ENCODE measurements at regions not wholly inside any gene's neighbourhood (a gene's known extent, or its start where the extent isn't known, plus 50 kb on each side); places are given as distances from the start of the nearest gene placed in this dataset.

DNA sequence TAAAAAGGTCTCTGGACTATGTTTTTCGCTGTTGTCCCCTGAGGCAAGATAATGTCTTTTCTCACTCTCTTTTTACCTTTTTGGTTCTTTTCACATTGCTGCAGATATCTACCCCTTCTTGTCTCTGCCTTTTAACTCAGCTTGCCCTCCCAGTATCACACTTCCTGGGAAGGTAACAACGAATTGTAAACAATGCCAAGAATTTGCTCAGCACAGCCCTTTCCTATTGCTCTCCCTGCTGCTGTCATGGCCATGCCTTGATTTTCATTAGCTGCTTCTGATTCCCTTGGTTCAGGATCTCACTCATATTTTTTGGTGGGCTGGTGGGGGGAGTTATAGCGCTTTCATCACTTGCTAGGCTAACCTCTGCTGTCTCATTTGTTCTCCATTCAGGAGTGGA, 123.1 kb upstream of the DPH6 start:
- H3K27ac Mint-ChIP-seq: no peak overlapping the region
- H3K4me1 Mint-ChIP-seq (ENCODE audit: low read depth): peaks cover 18% of the 10 kb centered on the region
- ChIA-PET CTCF (no interaction called here), POLR2A (no interaction called here)
- H3K27me3 Mint-ChIP-seq: peaks cover 10% of the 10 kb centered on the region
- H3K9me3 Mint-ChIP-seq: no peaks in the 10 kb centered on the region
- no peaks in the 10 kb centered on the region for H3K36me3 Mint-ChIP-seq
- intact Hi-C loops (cut with micrococcal nuclease): no loop called here
- no peak for DNase-seq
- no peak overlapping the region for H3K4me3 Mint-ChIP-seq

DNA sequence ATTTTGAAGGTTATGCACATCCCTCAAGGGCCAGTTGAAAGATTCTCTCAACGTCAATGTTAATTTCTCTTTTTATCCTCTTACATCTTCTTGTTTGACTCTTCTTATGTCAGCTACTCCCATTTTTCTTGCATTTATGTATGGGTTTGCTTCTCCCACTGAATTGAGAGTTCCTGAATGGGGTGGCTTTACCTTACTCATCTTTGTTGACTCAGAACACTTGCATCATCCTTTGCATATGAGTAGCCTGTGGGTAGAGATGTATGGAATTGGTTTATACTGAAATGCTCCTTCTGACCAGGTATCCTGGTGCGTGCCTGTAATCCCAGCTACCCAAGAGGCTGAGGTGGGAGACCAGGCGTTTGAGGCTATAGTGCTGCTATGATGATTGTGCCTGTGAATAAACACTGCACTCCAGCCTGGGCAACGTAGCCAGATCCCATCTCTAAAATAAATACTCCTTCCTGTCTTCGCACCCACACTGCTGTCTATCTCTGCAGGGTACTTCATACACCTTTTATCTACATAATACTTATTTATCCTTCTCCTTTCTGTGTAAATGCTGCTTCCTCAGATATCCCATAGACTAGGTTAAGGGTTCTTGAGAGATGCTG, 123.6 kb upstream of the DPH6 start:
- no peaks in the 10 kb centered on the region for H3K9me3 Mint-ChIP-seq
- ChIA-PET CTCF (no interaction called here), POLR2A (no interaction called here)
- peaks cover 10% of the 10 kb centered on the region for H3K27me3 Mint-ChIP-seq
- DNase-seq: no peak
- intact Hi-C loops (cut with micrococcal nuclease): no loop called here
- H3K4me3 Mint-ChIP-seq: no peak overlapping the region
- no peaks in the 10 kb centered on the region for H3K36me3 Mint-ChIP-seq
- H3K4me1 Mint-ChIP-seq (ENCODE audit: low read depth): peaks cover 18% of the 10 kb centered on the region
- no peak overlapping the region for H3K27ac Mint-ChIP-seq

DNA sequence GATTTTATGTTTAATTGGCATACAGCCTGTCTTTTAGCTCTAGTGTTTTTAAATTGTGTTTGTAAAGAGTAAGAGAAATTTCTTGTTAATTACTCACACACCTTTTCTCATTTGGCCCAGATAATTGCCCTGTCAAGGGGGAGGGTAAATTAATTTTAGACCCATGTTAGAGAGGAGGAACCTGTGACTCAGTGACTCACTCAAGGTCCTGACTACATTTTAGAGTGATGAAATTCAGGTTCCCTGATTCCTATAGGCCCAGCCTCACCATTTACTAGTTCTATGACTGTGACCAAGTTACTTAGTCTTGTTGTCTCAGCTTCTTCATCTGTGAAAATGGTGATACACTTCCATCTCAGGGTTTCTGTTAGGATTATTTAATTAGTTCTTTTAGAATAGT, 125.2 kb upstream of the DPH6 start:
- CTCF ChIA-PET: no interaction called here
- no peak overlapping the region for H3K27ac Mint-ChIP-seq
- intact Hi-C loops (cut with micrococcal nuclease): no loop called here
- H3K36me3 Mint-ChIP-seq: no peaks in the 10 kb centered on the region
- no peak overlapping the region for H3K4me3 Mint-ChIP-seq
- peaks cover 20% of the 10 kb centered on the region for H3K4me1 Mint-ChIP-seq (ENCODE audit: low read depth)
- POLR2A ChIA-PET: no interaction called here
- DNase-seq: no peak
- peaks cover 10% of the 10 kb centered on the region for H3K27me3 Mint-ChIP-seq
- H3K9me3 Mint-ChIP-seq: no peaks in the 10 kb centered on the region

DNA sequence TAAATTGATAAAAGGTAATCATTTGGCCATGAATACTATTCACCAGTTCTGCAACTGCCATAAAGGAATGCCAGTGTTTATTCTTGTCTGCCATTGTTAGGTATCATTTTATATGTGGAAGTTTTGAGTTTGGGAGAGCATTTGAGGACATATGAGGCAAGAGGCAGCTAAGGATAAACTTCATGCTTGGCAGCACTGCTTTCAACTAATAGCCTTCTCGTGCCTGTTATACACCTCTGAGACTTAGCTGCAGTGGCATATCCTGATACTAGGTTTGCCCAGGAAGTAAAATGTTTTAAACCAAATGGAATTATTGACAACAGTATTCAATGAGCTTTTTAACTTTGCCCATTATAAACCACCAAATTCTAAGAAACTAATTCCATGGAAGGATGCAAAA, 126.0 kb upstream of the DPH6 start:
- H3K27ac Mint-ChIP-seq: no peak overlapping the region
- no peak overlapping the region for H3K4me3 Mint-ChIP-seq
- DNase-seq: no peak
- peaks cover 10% of the 10 kb centered on the region for H3K27me3 Mint-ChIP-seq
- peaks cover 16% of the 10 kb centered on the region for H3K4me1 Mint-ChIP-seq (ENCODE audit: low read depth)
- H3K9me3 Mint-ChIP-seq: no peaks in the 10 kb centered on the region
- H3K36me3 Mint-ChIP-seq: no peaks in the 10 kb centered on the region
- CTCF ChIA-PET: no interaction called here
- intact Hi-C loops (cut with micrococcal nuclease): loop anchor here (2.0 kb wide), 2 partner anchors 125 to 677 kb away; partner anchors contain the start of gene DPH6
- POLR2A ChIA-PET: no interaction called here

DNA sequence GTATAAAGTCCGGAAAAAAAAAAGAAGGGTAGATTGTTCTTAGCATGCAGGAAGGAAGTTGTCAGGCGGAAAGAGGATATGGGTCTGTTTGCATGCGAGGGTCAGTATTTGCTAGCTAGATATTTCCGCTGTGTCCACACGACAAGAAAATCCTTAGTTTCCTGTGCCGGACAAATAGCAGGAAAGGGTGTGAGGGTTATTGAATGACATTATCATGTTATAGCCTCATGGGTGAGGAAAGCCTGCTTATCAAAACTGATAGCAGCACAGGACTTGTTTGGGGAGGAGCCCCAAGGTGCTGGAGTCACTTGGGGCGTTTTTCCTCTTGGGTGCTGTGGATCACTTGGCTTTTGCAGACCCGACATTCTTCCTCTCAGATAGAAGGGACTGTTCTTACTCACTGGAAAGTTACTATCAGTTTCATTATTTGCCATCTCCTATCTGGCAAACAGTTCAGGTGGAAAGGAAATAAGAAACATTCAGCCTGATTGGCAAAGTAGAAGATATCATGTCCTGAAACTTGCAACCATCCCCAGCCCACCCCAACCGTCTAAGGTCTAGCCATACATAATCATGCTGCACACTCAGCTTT, 127.2 kb upstream of the DPH6 start:
- intact Hi-C loops (cut with micrococcal nuclease): loop anchor here (1.0 to 2.0 kb wide), 3 partner anchors 16 to 678 kb away; partner anchors contain the start of gene DPH6
- Mint-ChIP-seq H3K36me3 (no peaks in the 10 kb centered on the region), H3K4me1 (ENCODE audit: low read depth) (peaks cover 12% of the 10 kb centered on the region), H3K9me3 (no peaks in the 10 kb centered on the region), H3K4me3 (no peak overlapping the region), H3K27ac (no peak overlapping the region), H3K27me3 (peaks cover 10% of the 10 kb centered on the region)
- DNase-seq: peak; percentile 32
- CTCF ChIA-PET: no interaction called here
- POLR2A ChIA-PET: no interaction called here

DNA sequence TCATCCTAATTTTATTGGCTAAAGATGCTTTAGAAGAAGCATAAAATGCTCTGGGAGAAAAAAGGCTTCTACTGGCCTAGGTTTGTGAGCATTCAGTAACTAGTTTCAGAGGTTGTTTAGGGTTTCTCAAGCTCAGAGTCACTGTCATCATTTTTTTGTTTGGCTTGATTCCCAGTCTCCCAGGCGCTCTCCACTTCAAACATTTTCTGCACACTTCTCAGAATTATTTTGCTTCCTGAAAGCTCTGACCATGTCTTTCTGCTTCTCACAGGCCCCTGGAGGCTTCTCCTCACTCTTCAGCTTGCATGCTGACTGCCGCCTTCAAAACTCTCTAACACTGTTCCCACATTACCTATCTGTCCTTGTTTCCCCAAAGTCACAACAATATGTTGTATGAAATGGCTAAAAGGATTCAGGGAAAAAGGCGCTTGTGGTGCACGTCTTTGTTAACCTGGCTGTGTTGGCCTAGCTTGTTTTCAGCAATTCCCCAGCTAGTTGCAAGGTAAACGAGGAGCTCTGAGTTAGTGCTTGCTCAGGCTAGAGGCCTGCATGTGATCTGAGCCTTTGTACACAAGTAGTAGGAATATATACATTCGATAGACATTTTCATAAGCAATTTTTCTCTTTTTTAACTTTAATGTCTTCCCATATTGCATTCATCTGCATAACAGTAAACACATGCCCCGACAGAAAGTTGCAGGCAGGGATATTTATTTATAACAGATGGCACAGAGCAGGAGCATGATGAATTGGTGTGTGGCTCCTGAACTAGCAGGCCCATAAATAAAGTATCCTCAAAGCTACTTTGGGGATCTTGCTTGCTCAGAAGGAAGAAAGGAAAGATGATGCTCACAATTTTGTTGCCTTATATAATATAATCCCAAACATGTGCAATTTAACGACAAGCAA, 129.2 kb upstream of the DPH6 start:
- no peaks in the 10 kb centered on the region for H3K9me3 Mint-ChIP-seq
- intact Hi-C loops (cut with micrococcal nuclease): no loop called here
- H3K27ac Mint-ChIP-seq: no peak overlapping the region
- H3K4me3 Mint-ChIP-seq: no peak overlapping the region
- POLR2A ChIA-PET: no interaction called here
- CTCF ChIA-PET: no interaction called here
- H3K36me3 Mint-ChIP-seq: no peaks in the 10 kb centered on the region
- peaks cover 12% of the 10 kb centered on the region for H3K4me1 Mint-ChIP-seq (ENCODE audit: low read depth)
- no peak for DNase-seq
- peaks cover 6% of the 10 kb centered on the region for H3K27me3 Mint-ChIP-seq

DNA sequence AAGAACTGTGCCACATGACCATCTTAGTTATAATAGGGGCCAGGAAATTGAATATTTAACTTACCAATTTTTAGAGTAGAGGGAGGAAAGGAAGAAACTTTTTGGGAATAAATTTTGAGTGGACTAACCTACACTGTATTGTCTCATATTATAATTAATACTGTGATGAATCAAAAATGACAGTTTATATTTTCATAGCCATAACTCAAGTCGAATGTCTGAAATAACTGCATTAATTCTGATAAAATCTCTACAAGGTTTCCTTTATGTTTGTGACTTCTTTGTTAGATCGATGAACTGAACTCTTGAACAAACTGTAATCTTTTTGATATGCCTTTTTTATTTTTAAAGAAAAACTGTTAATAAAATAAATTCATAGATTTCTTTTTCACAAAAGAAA, 132.8 kb upstream of the DPH6 start:
- Mint-ChIP-seq H3K27me3 (peaks cover 2% of the 10 kb centered on the region), H3K36me3 (no peaks in the 10 kb centered on the region), H3K27ac (no peak overlapping the region), H3K9me3 (no peaks in the 10 kb centered on the region), H3K4me3 (no peak overlapping the region), H3K4me1 (ENCODE audit: low read depth) (peaks cover 3% of the 10 kb centered on the region)
- CTCF ChIA-PET: no interaction called here
- POLR2A ChIA-PET: no interaction called here
- intact Hi-C loops (cut with micrococcal nuclease): no loop called here
- no peak for DNase-seq

DNA sequence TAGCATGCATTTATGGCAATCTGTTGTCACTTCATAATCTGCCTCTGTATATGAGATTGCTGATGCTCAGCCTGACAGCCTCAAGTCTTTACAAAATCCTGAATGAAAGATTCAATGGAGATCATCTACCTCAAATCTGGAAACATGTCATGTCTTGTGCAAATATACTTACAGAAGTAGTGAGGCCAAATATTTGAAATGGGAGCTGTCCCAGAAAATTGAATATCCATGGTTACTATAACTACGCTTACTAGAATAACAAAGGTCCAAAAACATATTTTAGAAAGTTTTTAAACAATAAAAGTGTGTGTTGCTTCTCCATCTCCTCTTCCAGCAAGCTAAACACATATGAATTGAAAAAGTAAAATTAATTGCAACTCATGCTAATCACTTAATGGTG, 133.2 kb upstream of the DPH6 start:
- Mint-ChIP-seq H3K27ac (no peak overlapping the region), H3K36me3 (no peaks in the 10 kb centered on the region), H3K27me3 (peaks cover 2% of the 10 kb centered on the region), H3K4me1 (ENCODE audit: low read depth) (peaks cover 3% of the 10 kb centered on the region), H3K9me3 (no peaks in the 10 kb centered on the region), H3K4me3 (no peak overlapping the region)
- POLR2A ChIA-PET: no interaction called here
- CTCF ChIA-PET: no interaction called here
- DNase-seq: no peak
- intact Hi-C loops (cut with micrococcal nuclease): no loop called here

DNA sequence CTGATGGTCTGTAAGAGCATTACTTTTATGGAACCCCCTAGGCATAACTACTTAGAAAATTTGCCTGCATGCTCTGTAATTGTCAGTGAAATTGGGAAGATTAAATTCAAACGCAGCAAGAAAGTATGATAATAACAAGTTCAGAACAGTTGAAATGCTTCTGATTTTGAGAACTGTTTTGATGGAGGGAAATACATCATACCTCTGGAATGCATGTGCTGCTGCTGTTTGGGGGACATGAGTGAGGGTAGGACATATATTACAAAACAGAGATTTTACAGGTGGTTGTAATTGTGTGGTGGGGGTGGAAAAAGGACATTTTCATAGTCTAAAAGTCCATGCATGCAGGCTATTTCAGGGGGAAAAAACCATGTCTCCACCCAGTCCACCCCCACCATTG, 135.0 kb upstream of the DPH6 start:
- no peaks in the 10 kb centered on the region for H3K36me3 Mint-ChIP-seq
- ChIA-PET POLR2A (no interaction called here), CTCF (no interaction called here)
- intact Hi-C loops (cut with micrococcal nuclease): no loop called here
- DNase-seq: no peak
- H3K4me1 Mint-ChIP-seq (ENCODE audit: low read depth): no peaks in the 10 kb centered on the region
- H3K9me3 Mint-ChIP-seq: no peaks in the 10 kb centered on the region
- no peak overlapping the region for H3K4me3 Mint-ChIP-seq
- H3K27ac Mint-ChIP-seq: no peak overlapping the region
- peaks cover 2% of the 10 kb centered on the region for H3K27me3 Mint-ChIP-seq

DNA sequence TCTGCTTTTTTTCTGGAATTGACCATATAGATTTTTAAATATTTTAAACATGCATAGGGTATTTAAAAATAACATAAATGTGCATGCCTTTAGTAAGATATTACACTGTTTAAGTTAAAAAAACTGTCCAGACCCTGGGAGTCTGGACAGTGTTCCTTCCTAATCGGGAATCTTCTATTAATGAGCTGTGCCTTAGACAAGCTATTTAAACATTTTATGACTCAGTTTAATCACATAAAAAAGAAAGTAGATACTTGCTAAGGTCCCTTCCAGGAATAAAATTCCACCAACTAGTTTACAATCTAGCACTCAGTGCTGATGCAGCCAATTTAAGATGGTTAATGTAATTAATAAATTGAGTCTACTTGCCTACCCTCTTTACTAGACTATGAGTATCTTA, 140.4 kb upstream of the DPH6 start:
- H3K36me3 Mint-ChIP-seq: no peaks in the 10 kb centered on the region
- ChIA-PET CTCF (no interaction called here), POLR2A (no interaction called here)
- no peak overlapping the region for H3K27ac Mint-ChIP-seq
- no peak overlapping the region for H3K4me3 Mint-ChIP-seq
- H3K9me3 Mint-ChIP-seq: no peaks in the 10 kb centered on the region
- intact Hi-C loops (cut with micrococcal nuclease): no loop called here
- H3K4me1 Mint-ChIP-seq (ENCODE audit: low read depth): no peaks in the 10 kb centered on the region
- peaks cover 10% of the 10 kb centered on the region for H3K27me3 Mint-ChIP-seq
- no peak for DNase-seq

DNA sequence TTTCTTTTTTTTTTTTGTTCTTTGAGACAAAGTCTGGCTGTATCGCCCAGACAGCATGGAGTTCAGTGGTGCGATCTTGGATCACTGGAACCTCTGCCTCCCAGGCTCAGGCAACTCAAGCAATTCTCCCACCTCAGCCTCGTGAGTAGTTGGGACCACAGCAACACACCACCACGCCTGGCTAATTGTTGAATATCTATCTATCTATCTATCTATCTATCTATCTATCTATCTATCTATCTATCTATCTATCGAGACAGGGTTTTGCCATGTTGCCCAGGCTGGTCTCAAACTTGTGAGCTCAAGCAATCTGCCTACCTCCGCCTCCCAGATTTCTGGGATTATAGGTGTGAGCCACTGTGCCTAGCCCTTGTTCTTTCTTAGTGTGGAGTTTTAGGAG, 143.3 kb upstream of the DPH6 start:
- Mint-ChIP-seq H3K36me3 (no peaks in the 10 kb centered on the region), H3K4me3 (no peak overlapping the region), H3K9me3 (no peaks in the 10 kb centered on the region), H3K27me3 (peaks cover 10% of the 10 kb centered on the region), H3K4me1 (ENCODE audit: low read depth) (no peaks in the 10 kb centered on the region), H3K27ac (no peak overlapping the region)
- no peak for DNase-seq
- POLR2A ChIA-PET: no interaction called here
- intact Hi-C loops (cut with micrococcal nuclease): no loop called here
- CTCF ChIA-PET: no interaction called here

DNA sequence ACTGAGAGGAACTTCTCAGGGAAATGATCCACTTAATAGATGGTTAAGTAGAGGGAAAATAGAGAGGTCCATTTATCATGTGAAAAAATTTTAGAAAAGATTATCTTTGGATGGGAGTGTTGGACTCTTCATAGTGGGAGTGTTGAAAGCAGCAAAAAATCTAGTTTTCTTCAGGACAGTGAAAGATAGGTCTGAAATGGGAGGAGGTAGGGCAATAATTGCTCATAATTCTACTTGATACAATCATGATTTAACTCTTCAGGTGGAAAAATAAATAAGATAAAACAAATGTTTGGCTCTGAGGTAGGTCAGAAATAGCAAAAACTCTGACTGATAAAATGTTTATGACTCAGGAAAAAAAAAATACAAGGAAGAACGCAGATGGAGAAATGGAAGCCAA, 144.1 kb upstream of the DPH6 start:
- no peak overlapping the region for H3K4me3 Mint-ChIP-seq
- intact Hi-C loops (cut with micrococcal nuclease): no loop called here
- no peaks in the 10 kb centered on the region for H3K36me3 Mint-ChIP-seq
- POLR2A ChIA-PET: no interaction called here
- H3K4me1 Mint-ChIP-seq (ENCODE audit: low read depth): no peaks in the 10 kb centered on the region
- CTCF ChIA-PET: interaction anchor here (0.7 kb wide), 1 partner anchor 19 kb away, joined by 3 read pairs; no protein-coding TSS in a partner anchor
- H3K27ac Mint-ChIP-seq: no peak overlapping the region
- no peaks in the 10 kb centered on the region for H3K9me3 Mint-ChIP-seq
- H3K27me3 Mint-ChIP-seq: peaks cover 13% of the 10 kb centered on the region
- DNase-seq: no peak

DNA sequence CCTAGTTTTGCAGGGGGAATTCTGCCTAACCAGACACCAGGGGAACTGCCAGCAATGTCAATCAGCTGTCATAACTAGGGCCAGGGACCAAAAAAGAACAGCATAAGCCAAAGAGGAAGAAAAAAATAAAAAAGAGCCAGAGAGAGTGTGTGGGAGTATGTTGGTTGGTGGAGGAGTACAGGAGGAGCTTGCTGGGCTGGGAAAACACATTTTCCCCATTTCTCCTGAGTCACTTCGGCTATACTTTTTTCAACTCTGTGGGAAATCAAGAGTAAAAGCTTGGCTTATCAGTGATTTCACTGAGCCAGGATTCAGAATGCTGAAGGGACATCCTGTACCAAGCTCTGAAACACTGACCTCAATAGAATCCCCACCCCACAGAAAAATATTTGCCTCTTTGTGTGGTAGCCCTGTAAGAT, 144.7 kb upstream of the DPH6 start:
- peaks cover 13% of the 10 kb centered on the region for H3K27me3 Mint-ChIP-seq
- no peaks in the 10 kb centered on the region for H3K4me1 Mint-ChIP-seq (ENCODE audit: low read depth)
- CTCF ChIA-PET: interaction anchor here (0.7 kb wide), 1 partner anchor 19 kb away, joined by 3 read pairs; no protein-coding TSS in a partner anchor
- H3K9me3 Mint-ChIP-seq: no peaks in the 10 kb centered on the region
- H3K36me3 Mint-ChIP-seq: no peaks in the 10 kb centered on the region
- intact Hi-C loops (cut with micrococcal nuclease): no loop called here
- H3K27ac Mint-ChIP-seq: no peak overlapping the region
- H3K4me3 Mint-ChIP-seq: no peak overlapping the region
- POLR2A ChIA-PET: no interaction called here
- no peak for DNase-seq

All from activated CD4-positive, alpha-beta memory T cell treated with anti-CD3 and anti-CD28 coated beads for 36 hours (primary cell).